ENCODE measurements at regions not wholly inside any gene's neighbourhood (a gene's known extent, or its start where the extent isn't known, plus 50 kb on each side); places are given as distances from the start of the nearest gene placed in this dataset.
"Not testable (repeated sequence)": the region's sequence is repeated elsewhere in the genome, so short reads cannot be mapped to it uniquely, and the experiment has no call there.

DNA sequence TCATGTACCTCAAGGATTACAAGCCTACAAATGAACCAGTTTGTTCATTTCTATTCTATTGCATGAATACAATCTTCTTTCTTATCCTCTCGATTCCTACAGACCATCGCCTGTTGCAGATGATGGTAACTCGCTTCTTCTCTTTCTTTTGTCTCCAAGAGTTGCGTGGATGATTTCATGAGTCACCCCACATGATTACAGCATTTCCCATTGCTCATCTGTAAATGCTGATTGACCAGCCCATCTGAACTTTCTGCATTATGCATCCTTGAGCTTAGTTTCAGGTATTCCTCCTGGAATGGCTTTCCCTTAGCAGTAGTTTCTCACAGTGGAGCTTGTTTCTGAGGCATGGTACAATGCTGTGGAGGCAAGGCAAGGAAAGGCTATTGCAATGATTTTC lies 109.6 kb upstream of the TOPAZ1 start:
- DNase-seq (ENCODE audit: low spot score), result no peak

DNA sequence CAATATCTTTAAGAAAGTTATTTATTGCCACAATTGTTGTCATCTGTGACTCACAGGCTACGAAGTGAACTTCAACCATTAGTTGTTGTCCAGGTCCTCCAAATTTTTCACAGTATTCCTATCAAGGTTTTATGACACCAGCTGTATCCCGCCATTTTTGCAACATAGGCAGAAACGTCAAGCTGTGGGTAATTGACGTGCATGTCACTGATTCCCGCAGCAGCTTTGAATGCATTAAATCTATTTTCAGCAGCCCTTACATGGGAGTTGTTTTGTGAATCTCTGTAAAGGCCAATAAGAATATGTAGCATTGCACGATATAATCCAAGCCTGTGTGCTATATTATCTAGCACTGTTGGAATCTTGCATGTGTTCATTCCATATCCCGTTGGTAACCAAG lies 109.1 kb upstream of the TOPAZ1 start:
- no peak for DNase-seq (ENCODE audit: low spot score)

DNA sequence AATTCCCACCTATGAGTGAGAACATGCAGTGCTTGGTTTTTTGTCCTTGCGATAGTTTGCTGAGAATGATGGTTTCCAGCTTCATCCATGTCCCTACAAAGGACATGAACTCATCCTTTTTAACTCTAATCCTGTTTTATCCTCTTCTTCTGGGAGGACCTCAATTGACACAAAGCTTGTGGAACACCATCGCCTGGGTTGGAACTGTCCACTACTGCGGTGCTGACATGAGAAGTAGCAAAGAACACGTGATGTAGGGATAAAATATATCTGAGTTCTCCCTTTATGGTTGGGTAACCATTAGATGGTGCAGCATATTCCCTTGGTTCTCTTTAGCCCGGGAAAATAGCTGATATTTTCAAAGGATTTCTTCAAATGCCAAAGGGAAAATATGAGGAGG lies 105.3 kb upstream of the TOPAZ1 start:
- DNase-seq (ENCODE audit: low spot score), result no peak

DNA sequence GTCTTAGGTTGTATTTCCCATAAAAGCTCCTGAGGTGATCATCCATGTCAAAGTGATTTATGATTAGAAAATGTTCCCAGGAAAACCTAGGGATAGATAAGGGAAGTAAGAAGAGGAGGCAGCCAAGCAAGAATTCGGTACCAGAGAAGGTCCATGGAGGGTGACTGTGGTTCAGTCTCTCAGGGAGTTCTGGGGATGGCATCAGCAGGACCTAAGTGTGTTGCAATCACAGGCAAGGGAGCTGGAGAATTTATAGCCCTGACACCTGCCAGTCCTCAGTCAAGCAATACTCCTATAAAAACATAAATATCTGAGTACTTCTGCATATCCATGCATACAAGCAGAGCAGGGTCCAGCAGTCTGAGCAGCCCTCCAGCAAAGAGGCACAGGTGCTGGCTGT lies 95.6 kb upstream of the TOPAZ1 start:
- DNase-seq (ENCODE audit: low spot score), result no peak

DNA sequence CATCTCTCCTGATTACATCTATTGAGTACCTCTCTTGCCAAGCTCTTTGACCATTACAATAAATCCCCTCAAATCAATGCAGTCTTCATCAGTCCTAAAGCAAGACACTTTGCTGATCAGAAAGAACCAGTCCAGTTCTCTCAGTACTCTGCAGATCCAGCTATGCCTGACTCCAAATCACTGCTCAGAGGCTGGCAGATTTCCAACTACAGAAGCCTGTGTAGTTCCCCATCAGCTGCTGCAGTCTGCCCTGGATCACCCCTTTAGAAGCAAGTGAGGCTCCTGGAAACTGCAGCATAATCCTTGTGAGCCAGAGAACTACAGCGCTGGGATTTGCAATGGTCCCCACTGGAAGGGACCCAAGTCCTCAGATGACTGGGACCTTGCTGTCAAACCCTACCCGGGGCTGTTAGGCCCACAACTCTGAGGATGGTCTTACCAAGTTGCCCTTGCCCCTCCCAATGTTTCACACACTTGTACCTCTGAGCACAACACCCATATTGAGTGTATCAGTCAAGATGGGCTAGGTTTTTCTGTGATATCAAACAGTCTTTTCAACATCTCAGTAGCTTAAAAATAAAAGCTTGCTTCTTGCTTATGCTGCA lies 81.9 kb upstream of the TOPAZ1 start:
- no peak for DNase-seq (ENCODE audit: low spot score)

DNA sequence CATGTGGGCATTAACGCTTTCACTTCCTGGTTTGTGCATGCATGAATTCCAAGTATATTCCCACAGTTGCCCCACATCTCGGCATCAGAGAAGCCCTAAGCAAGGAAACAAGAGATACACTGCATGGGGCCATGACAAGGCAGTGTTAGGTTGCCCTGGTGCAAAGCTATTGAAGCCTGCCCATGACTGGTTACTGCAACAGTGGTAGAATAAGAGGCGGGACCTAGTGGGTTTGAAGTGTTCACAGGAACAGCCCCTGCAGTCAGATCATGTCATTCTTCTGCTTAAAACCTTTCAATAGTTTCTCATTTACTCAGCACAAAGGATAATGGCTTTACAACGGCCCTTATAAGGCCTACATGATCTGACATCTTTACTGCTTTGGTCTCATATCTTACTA lies 80.9 kb upstream of the TOPAZ1 start:
- no peak for DNase-seq (ENCODE audit: low spot score)

DNA sequence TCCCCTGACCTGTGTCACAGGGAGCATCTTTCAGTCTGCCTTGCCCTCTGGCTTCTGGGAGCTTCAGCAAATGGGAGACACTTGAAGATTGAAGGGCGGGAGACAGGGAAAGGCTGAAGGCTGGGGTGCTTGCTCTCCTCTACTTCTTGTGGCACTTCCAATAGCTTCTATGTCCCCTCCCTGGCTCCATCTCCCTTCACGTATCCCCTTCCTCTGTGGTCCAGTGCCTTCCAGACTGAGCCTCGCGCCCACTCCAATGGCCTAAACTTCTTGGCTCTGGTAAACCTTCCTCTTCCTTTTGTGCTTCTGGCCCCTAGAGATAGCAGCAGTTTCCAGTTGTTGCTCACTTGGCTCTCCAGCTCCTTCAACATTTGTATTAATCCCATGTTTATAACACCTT lies 69.8 kb upstream of the TOPAZ1 start:
- DNase-seq (ENCODE audit: low spot score), result no peak

DNA sequence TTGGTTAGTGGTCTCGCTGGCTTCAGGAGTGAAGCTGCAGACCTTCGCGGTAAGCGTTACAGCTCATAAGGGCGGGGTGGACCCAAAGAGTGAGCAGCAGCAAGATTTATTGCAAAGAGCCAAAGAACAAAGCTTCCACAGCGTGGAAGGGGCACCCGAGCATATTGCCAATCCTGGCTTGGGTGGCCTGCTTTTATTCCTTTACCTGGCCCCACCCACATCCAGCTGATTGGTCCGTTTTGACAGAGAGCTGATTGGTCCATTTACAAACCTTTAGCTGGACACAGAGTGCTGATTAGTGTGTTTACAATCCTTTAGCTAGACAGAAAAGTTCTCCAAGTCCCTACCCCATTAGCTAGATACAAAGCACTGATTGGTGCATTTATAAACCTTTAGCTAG lies 69.0 kb upstream of the TOPAZ1 start:
- DNase-seq (ENCODE audit: low spot score), result not testable (repeated sequence)

DNA sequence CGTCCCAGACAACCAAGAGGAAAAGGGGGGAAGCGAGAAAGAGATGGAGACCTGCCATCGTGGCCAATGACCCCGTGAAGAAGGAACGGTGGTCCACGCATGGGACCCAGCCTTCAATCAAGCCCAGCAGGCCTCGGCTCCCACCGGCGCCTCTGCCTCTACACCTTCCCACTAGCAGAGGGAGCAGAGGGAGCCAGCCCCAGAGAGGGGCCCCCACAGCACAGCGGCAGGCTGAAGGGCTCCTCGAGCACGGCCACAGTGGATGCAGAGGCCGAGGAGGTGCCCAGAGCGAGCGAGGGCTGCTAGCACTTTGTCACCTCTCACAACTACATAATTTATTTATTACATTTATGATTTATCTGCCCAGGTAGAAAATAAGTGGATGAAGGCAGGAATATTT lies 68.4 kb upstream of the TOPAZ1 start:
- DNase-seq (ENCODE audit: low spot score), result no peak

DNA sequence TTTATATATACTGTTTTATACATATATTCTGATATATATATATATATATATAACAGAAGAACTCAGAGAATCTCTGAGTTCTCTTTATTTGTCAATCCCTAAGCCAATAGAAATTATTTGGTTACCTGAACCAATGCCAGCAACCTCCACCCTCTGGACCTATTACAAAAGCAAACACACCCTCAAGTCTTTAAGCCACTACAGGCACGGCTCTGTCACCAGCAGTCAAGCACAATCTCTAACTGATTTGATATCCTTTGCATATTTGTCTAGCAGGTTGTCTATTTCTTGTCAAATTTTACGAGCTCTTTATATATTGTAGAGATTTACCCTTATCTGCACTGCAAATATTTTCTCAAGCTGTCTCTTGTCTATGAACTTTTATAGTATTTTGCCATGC lies 66.6 kb upstream of the TOPAZ1 start:
- DNase-seq (ENCODE audit: low spot score), result no peak

DNA sequence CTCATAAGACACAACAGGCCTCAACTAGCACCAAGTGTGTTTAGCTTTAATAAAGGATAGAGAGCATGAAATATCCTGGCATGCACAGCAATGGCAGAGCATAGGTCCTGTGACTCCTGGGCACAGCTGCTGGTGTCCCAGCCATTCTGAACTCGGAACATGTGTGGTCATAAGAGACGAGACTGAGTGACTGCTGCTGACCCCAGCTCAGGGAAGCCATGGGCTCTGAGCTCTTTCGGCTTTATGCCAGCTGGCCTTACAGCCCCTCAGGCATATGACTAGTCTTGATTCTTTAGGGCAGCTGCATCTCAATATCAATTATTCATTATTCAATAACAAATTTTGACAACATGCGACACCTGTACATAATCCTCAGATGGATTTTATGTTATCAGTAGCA lies 62.4 kb upstream of the TOPAZ1 start:
- DNase-seq (ENCODE audit: low spot score), result no peak

DNA sequence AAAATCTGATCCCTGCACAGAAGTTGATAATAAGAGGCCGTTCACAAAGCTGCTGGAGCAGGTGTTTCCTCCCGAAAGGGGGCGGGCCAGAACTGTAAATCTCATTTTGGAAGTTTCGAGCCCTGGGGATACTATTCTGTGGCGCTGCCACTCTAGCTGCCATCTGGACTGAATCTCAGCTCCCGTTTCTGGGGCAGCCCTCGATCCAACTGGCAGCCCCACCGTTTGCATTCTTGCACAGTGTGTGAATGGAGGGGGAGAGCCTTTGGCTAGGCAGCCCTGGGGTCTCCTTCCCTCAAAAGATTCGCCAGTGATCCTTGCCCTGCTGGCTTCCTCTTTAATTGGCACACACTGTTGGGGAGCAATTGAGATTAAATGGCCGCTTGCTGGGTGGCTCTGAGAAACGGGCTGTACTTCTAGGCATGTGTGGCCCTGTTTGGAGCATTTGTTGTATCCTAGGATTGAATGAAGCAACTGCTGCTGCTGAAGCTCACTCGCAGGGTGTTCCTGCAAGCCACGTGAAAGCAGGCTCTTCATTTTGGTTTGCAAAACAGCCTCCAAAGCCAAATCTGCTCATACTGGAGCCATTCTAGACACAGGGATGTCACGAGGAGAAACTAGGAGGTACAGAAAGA lies 57.2 kb upstream of the TOPAZ1 start:
- no peak for DNase-seq (ENCODE audit: low spot score)

DNA sequence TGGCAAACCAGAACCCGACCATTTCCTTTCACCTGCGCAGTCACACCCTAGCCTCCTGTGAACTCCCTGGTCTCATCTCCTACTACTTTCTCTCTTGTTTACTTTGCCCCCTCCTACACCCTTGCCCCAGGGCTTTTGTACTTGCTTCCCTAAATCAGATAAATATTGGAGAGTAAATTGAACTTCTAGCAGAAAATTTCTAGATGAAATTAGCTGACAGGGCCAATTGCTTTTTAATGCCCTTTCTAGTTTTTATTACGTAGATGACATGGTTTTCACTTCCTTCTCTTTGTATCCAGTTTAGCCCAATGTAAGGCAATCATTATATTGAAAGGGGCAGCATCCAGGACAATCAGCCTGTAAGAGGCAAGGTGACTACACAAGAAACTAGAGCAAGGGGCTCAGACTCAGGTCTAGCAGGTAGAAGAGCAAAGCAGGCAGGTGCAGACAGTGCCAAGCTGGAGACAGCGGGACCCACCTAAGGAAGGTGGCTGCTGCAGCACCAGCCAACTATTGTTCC lies 56.2 kb upstream of the TOPAZ1 start:
- DNase-seq (ENCODE audit: low spot score), result no peak

DNA sequence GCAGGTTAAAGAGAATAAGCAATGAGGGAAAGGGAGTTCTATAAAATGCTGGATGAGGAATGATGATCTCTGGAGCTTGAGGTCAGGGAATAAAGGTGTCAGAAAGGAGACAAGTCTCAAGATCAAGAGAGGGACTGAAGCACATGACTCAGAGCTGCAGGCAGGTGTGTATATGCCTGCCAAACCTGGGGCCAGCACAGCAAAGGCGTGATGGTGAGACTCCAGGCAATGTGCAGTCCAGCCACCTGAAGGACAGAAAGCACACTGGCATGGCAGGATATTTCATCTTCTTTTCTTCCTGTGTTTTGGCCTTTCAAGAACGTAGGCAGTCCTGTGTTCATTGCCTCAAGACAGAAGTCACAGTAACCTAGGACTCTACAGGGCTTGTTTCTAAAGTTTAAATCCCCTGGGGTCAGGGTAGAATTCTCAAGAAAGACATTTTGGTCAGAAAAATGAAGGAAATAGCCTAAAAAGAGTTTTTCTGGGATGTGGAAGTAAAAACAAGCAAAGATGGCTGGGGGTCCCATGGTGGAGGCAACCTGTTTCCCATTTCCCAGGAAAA lies 55.5 kb upstream of the TOPAZ1 start:
- DNase-seq (ENCODE audit: low spot score), result no peak

DNA sequence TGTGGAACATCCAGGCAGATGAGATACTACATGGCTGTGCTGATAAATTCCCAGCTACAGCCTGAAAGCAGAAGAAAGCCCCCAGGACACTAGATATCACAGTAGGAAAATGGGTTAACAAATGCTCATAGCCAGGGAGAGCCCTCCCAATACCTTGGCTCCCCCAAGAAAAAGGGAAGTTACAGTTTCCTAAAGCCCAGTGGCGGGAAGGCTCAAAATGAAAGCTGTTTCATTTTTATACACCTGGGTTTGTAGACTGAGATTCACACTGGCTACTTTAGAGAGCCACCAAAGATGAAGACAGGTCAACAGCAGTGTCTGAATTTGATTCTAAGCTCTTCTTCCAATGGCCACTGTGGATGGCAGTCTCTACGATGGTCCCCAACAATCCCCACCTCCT lies 55.0 kb upstream of the TOPAZ1 start:
- DNase-seq (ENCODE audit: low spot score), result no peak

Measured in activated CD4-positive, alpha-beta T cell treated with anti-CD3 and anti-CD28 coated beads, Interleukin-2, Interleukin-4, amounts not matched to agents 100 ng/mL and 50 ng/mL, durations not matched to agents 16 hours and 8 hours (primary cell).